ENCODE measurements at regions not wholly inside any gene's neighbourhood (a gene's known extent, or its start where the extent isn't known, plus 50 kb on each side); places are given as distances from the start of the nearest gene placed in this dataset.
A peak's percentile ranks its signal among the peaks of the same experiment; 100 is the strongest.

- Histone ChIP-seq H4K20me1 (ENCODE audit: insufficient read depth, poor library complexity, severe bottlenecking) (no peaks in the 10 kb centered on the region), H3K4me1 (ENCODE audit: insufficient read depth) (peaks cover 9% of the 10 kb centered on the region), H3K27ac (no peak overlapping the region), H3K9me2 (replicated peaks; ENCODE audit: insufficient read depth) (no peaks in the 10 kb centered on the region), H3K4me3 (no peak overlapping the region), H3K4me2 (no peak overlapping the region), H3K27me3 (no peaks in the 10 kb centered on the region), H2AFZ (no peak overlapping the region), H3K9me3 (ENCODE audit: low read depth) (no peaks in the 10 kb centered on the region), H3K36me3 (replicated peaks; ENCODE audit: insufficient read depth, low read depth) (no peaks in the 10 kb centered on the region), H3K79me2 (no peaks in the 10 kb centered on the region)
- WGBS (ENCODE audit: low lambda C conversion rate, missing lambda C conversion rate), result 40% methylated on average over 2 of the region's 2 CpGs
- TF ChIP-seq EZH2phosphoT487 (IDR thresholded peaks at IDR 0.05; ENCODE audit: low read depth, severe bottlenecking, unreplicated experiment), result no peak
- DNase-seq (ENCODE audit: low spot score), result no peak
Measured at GRCh38 chr5:165231821-165232508, 1726.5 kb downstream of the MAT2B start.

GRCh38 chr5:165232509-165233028 is 1727.2 kb downstream of the MAT2B start:
- peak overlapping the region; percentile 2 for H3K27ac ChIP-seq
- no peaks in the 10 kb centered on the region for H3K9me3 ChIP-seq (ENCODE audit: low read depth)
- TF ChIP-seq EZH2 (IDR thresholded peaks at IDR 0.05; ENCODE audit: borderline replicate concordance) (no peak), EZH2phosphoT487 (IDR thresholded peaks at IDR 0.05; ENCODE audit: low read depth, severe bottlenecking, unreplicated experiment) (no peak), CTCF (IDR thresholded peaks at IDR 0.05; ENCODE audit: poor library complexity) (no peak)
- H3K4me3 ChIP-seq, result no peak overlapping the region
- WGBS (ENCODE audit: low lambda C conversion rate, missing lambda C conversion rate), result 29% methylated on average over 4 of the region's 4 CpGs
- H3K36me3 ChIP-seq (replicated peaks; ENCODE audit: insufficient read depth, low read depth), result no peaks in the 10 kb centered on the region
- H3K27me3 ChIP-seq, result no peaks in the 10 kb centered on the region
- H3K9me2 ChIP-seq (replicated peaks; ENCODE audit: insufficient read depth), result no peaks in the 10 kb centered on the region
- H3K79me2 ChIP-seq, result no peaks in the 10 kb centered on the region
- no peak overlapping the region for H2AFZ ChIP-seq
- H3K4me1 ChIP-seq (ENCODE audit: insufficient read depth), result peaks cover 9% of the 10 kb centered on the region
- no peak overlapping the region for H3K4me2 ChIP-seq
- no peaks in the 10 kb centered on the region for H4K20me1 ChIP-seq (ENCODE audit: insufficient read depth, poor library complexity, severe bottlenecking)
- DNase-seq (ENCODE audit: low spot score), result no peak

GRCh38 chr5:165241811-165242210 is 1736.4 kb downstream of the MAT2B start:
- Histone ChIP-seq H3K9me3 (ENCODE audit: low read depth) (no peaks in the 10 kb centered on the region), H3K27ac (no peak overlapping the region), H3K4me2 (no peak overlapping the region), H3K4me3 (no peak overlapping the region), H3K79me2 (no peaks in the 10 kb centered on the region), H3K4me1 (ENCODE audit: insufficient read depth) (no peaks in the 10 kb centered on the region), H3K9me2 (replicated peaks; ENCODE audit: insufficient read depth) (no peaks in the 10 kb centered on the region), H2AFZ (no peak overlapping the region), H4K20me1 (ENCODE audit: insufficient read depth, poor library complexity, severe bottlenecking) (no peaks in the 10 kb centered on the region), H3K36me3 (replicated peaks; ENCODE audit: insufficient read depth, low read depth) (no peaks in the 10 kb centered on the region), H3K27me3 (no peaks in the 10 kb centered on the region)
- no peak for DNase-seq (ENCODE audit: low spot score)
- 91% methylated on average over 1 of the region's 1 CpG for WGBS (ENCODE audit: low lambda C conversion rate, missing lambda C conversion rate)
- TF ChIP-seq EZH2phosphoT487 (IDR thresholded peaks at IDR 0.05; ENCODE audit: low read depth, severe bottlenecking, unreplicated experiment) (no peak), EZH2 (IDR thresholded peaks at IDR 0.05; ENCODE audit: borderline replicate concordance) (no peak), CTCF (IDR thresholded peaks at IDR 0.05; ENCODE audit: poor library complexity) (no peak)

- Histone ChIP-seq H3K4me2 (no peak overlapping the region), H2AFZ (no peak overlapping the region), H3K27ac (no peak overlapping the region), H4K20me1 (ENCODE audit: insufficient read depth, poor library complexity, severe bottlenecking) (no peaks in the 10 kb centered on the region), H3K9me3 (ENCODE audit: low read depth) (no peaks in the 10 kb centered on the region), H3K27me3 (no peaks in the 10 kb centered on the region), H3K4me3 (no peak overlapping the region), H3K9me2 (replicated peaks; ENCODE audit: insufficient read depth) (no peaks in the 10 kb centered on the region), H3K79me2 (no peaks in the 10 kb centered on the region), H3K36me3 (replicated peaks; ENCODE audit: insufficient read depth, low read depth) (no peaks in the 10 kb centered on the region), H3K4me1 (ENCODE audit: insufficient read depth) (no peaks in the 10 kb centered on the region)
- 65% methylated on average over 2 of the region's 2 CpGs for WGBS (ENCODE audit: low lambda C conversion rate, missing lambda C conversion rate)
- TF ChIP-seq CTCF (IDR thresholded peaks at IDR 0.05; ENCODE audit: poor library complexity) (no peak), EZH2phosphoT487 (IDR thresholded peaks at IDR 0.05; ENCODE audit: low read depth, severe bottlenecking, unreplicated experiment) (no peak), EZH2 (IDR thresholded peaks at IDR 0.05; ENCODE audit: borderline replicate concordance) (no peak)
- DNase-seq (ENCODE audit: low spot score), result no peak
Measured at GRCh38 chr5:165242646-165243045, 1737.2 kb downstream of the MAT2B start.

All from hepatocyte (in vitro differentiated cells).